ENCODE measurements at regions not wholly inside any gene's neighbourhood (a gene's known extent, or its start where the extent isn't known, plus 50 kb on each side); places are given as distances from the start of the nearest gene placed in this dataset.

DNA sequence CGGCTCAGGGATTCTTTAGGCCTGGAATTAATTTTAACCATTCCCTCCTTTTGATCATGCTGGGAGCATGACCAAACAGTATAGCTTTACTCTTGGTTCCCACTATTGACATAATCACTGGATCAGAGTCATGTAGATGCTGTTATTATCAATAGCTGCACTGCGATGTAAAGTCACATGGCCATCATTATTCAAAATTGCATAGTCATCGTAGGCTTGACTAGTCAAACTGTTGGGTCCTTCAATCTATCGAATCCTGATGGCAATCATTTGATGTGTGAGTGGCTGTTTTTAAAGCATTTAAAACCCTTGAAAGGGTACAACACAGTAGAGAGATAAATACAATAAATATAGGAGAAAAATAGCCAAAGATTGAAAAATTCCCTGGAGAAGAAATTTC lies 1194.1 kb downstream of the EFNA5 start:
- TF ChIP-seq POLR2AphosphoS5 (IDR thresholded peaks at IDR 0.05; ENCODE audit: low read depth, low read length) (no peak), TAF1 (IDR thresholded peaks at IDR 0.05; ENCODE audit: borderline replicate concordance, insufficient read depth, low read length) (no peak), SIN3A (IDR thresholded peaks at IDR 0.05; ENCODE audit: borderline replicate concordance, insufficient read depth, low read length) (no peak), FOXP2 (optimal IDR thresholded peaks at IDR 0.05; ENCODE audit: borderline replicate concordance, extremely low read depth, extremely low read length, insufficient read depth) (no peak)
- TF ChIP-seq, protein P1, sequence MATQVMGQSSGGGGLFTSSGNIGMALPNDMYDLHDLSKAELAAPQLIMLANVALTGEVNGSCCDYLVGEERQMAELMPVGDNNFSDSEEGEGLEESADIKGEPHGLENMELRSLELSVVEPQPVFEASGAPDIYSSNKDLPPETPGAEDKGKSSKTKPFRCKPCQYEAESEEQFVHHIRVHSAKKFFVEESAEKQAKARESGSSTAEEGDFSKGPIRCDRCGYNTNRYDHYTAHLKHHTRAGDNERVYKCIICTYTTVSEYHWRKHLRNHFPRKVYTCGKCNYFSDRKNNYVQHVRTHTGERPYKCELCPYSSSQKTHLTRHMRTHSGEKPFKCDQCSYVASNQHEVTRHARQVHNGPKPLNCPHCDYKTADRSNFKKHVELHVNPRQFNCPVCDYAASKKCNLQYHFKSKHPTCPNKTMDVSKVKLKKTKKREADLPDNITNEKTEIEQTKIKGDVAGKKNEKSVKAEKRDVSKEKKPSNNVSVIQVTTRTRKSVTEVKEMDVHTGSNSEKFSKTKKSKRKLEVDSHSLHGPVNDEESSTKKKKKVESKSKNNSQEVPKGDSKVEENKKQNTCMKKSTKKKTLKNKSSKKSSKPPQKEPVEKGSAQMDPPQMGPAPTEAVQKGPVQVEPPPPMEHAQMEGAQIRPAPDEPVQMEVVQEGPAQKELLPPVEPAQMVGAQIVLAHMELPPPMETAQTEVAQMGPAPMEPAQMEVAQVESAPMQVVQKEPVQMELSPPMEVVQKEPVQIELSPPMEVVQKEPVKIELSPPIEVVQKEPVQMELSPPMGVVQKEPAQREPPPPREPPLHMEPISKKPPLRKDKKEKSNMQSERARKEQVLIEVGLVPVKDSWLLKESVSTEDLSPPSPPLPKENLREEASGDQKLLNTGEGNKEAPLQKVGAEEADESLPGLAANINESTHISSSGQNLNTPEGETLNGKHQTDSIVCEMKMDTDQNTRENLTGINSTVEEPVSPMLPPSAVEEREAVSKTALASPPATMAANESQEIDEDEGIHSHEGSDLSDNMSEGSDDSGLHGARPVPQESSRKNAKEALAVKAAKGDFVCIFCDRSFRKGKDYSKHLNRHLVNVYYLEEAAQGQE (IDR thresholded peaks at IDR 0.05; ENCODE audit: insufficient read depth in 1 of 2, low read depth in 2 of 2, low read length in 2 of 2) = no peak

All from PFSK-1 (cell line).